ENCODE measurements at regions not wholly inside any gene's neighbourhood (a gene's known extent, or its start where the extent isn't known, plus 50 kb on each side); places are given as distances from the start of the nearest gene placed in this dataset.

DNA sequence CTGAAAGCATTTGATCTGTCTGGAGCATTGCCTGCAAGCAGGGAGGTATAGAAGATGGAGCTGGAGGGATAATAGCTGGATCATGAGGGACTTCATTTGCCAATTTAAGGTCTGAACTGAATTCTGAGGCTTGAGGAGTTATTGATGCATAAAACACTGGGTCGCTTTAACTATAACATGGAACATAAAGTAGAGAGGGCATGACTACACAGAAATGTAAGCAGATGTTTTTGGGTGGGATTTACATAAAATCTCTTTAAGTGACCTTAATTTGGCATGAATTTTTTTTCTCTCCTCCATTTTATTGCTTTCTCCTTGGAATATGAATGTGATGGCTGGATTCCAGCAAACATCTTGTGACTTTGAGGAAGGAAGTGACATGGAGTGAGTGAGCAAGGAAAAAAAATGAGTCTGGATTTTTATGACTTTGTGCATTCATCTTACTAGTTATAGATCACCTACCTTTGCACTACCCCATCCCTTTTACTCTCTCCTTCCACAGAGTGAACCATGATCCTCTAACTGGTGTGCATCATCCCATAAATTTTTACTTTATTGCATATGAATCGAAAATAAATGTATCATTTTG lies 356.0 kb downstream of the DUSP6 start:
- H3K27me3 ChIP-seq (ENCODE audit: insufficient read depth, low read depth) = no peaks in the 10 kb centered on the region
- H3F3A ChIP-seq (ENCODE audit: insufficient read depth, low read depth) = no peaks in the 10 kb centered on the region
- H3K27ac ChIP-seq = no peak overlapping the region
- H4K20me1 ChIP-seq (ENCODE audit: insufficient read depth) = no peaks in the 10 kb centered on the region
- H3K4me1 ChIP-seq (replicated peaks; ENCODE audit: insufficient read depth) = no peaks in the 10 kb centered on the region
- BruUV-seq (replicated peaks) = no TSS peak
- no peak overlapping the region for H3K4me2 ChIP-seq
- DNase-seq = no peak
- H3K4me3 ChIP-seq = no peak overlapping the region
- no peaks in the 10 kb centered on the region for H3K9me2 ChIP-seq (ENCODE audit: insufficient read depth)
- no peaks in the 10 kb centered on the region for H3K9me3 ChIP-seq (ENCODE audit: insufficient read depth, low read depth)
- ChIA-PET POLR2A (ENCODE audit: unreplicated experiment) (no interaction called here), CTCF (no interaction called here)
- TF ChIP-seq EZH2 (IDR thresholded peaks at IDR 0.05; ENCODE audit: low read depth) = no peak
- TF ChIP-seq, protein P1, sequence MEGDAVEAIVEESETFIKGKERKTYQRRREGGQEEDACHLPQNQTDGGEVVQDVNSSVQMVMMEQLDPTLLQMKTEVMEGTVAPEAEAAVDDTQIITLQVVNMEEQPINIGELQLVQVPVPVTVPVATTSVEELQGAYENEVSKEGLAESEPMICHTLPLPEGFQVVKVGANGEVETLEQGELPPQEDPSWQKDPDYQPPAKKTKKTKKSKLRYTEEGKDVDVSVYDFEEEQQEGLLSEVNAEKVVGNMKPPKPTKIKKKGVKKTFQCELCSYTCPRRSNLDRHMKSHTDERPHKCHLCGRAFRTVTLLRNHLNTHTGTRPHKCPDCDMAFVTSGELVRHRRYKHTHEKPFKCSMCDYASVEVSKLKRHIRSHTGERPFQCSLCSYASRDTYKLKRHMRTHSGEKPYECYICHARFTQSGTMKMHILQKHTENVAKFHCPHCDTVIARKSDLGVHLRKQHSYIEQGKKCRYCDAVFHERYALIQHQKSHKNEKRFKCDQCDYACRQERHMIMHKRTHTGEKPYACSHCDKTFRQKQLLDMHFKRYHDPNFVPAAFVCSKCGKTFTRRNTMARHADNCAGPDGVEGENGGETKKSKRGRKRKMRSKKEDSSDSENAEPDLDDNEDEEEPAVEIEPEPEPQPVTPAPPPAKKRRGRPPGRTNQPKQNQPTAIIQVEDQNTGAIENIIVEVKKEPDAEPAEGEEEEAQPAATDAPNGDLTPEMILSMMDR (conservative IDR thresholded peaks at IDR 0.05) = no peak
- no peaks in the 10 kb centered on the region for H3K36me3 ChIP-seq (ENCODE audit: low read depth)
- H3K79me2 ChIP-seq (ENCODE audit: low read depth) = no peaks in the 10 kb centered on the region
- intact Hi-C loops (cut with micrococcal nuclease; ENCODE audit: unreplicated experiment) = loop anchor here (5.0 to 10.0 kb wide), 6 partner anchors 71 to 844 kb away; no protein-coding TSS in a partner anchor
- H2AFZ ChIP-seq = no peak overlapping the region

DNA sequence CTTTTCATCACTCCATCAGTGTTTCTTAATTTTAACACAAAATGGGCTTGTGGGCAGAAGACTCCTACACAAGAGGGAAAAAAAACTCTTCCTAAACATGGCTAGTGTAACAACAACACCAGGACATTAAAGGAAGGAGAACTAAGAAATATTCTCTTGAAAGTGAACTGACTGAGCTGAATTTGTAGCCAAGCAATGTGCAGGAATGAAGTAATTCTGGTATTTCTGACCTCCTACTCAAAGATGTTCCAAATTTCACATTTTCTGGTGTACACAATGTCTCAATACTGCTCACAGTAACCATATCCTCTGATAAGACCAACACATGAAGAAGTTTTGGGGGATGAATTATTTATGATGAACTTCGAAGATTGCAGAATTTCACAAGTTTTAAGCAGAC lies 357.3 kb downstream of the DUSP6 start:
- POLR2A ChIA-PET (ENCODE audit: unreplicated experiment) = interaction anchor here (0.5 kb wide), 1 partner anchor 251 kb away, joined by 5 read pairs; no protein-coding TSS in a partner anchor
- BruUV-seq (replicated peaks) = no TSS peak
- H3K9me2 ChIP-seq (ENCODE audit: insufficient read depth) = no peaks in the 10 kb centered on the region

DNA sequence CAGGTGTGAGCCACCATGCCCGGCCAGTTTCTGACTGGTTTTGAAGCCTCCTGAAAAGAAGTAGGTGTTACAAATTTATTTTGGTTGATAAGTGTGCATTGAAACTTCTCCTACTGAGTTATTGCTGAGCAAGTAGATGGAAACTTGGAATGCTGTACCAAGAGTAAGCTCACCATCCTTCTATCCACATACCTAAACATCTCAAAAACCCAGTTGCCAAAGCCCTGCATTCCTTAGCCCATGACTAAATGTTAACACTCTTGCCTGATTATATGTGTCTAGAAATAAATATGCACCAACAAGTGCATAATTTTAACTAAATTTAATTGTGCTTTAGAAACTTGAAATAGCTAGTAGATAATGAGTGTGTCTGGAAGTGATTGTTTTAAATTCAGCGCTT lies 357.8 kb downstream of the DUSP6 start:
- Histone ChIP-seq H3K4me1 (replicated peaks; ENCODE audit: insufficient read depth) (no peaks in the 10 kb centered on the region), H3K9me3 (ENCODE audit: insufficient read depth, low read depth) (no peaks in the 10 kb centered on the region), H3K36me3 (ENCODE audit: low read depth) (no peaks in the 10 kb centered on the region), H3K4me2 (no peak overlapping the region), H2AFZ (no peak overlapping the region), H3K9me2 (ENCODE audit: insufficient read depth) (no peaks in the 10 kb centered on the region), H3K27me3 (ENCODE audit: insufficient read depth, low read depth) (no peaks in the 10 kb centered on the region), H4K20me1 (ENCODE audit: insufficient read depth) (no peaks in the 10 kb centered on the region), H3F3A (ENCODE audit: insufficient read depth, low read depth) (no peaks in the 10 kb centered on the region), H3K4me3 (no peak overlapping the region), H3K79me2 (ENCODE audit: low read depth) (no peaks in the 10 kb centered on the region), H3K27ac (no peak overlapping the region)
- TF ChIP-seq, protein P1 (conservative IDR thresholded peaks at IDR 0.05) = no peak
- no peak for TF ChIP-seq EZH2 (IDR thresholded peaks at IDR 0.05; ENCODE audit: low read depth)
- no peak for DNase-seq
- POLR2A ChIA-PET (ENCODE audit: unreplicated experiment) = interaction anchor here (0.5 to 0.6 kb wide), 2 partner anchors 251 to 416 kb away, joined by 3 to 5 read pairs; no protein-coding TSS in a partner anchor
- CTCF ChIA-PET = interaction anchor here (0.6 kb wide), 1 partner anchor 62 kb away, joined by 3 read pairs; no protein-coding TSS in a partner anchor
- intact Hi-C loops (cut with micrococcal nuclease; ENCODE audit: unreplicated experiment) = loop anchor here (10.0 kb wide), 5 partner anchors 70 to 660 kb away; no protein-coding TSS in a partner anchor
- no TSS peak for BruUV-seq (replicated peaks)

More for the DNA sequence above, 357.3 kb downstream of the DUSP6 start:
- no peak overlapping the region for H3K4me3 ChIP-seq
- H3K27me3 ChIP-seq (ENCODE audit: insufficient read depth, low read depth) = no peaks in the 10 kb centered on the region
- no peak for DNase-seq
- no peak overlapping the region for H2AFZ ChIP-seq
- no peaks in the 10 kb centered on the region for H3K79me2 ChIP-seq (ENCODE audit: low read depth)
- no peak overlapping the region for H3K27ac ChIP-seq
- no peaks in the 10 kb centered on the region for H3K4me1 ChIP-seq (replicated peaks; ENCODE audit: insufficient read depth)
- intact Hi-C loops (cut with micrococcal nuclease; ENCODE audit: unreplicated experiment) = loop anchor here (5.0 to 10.0 kb wide), 6 partner anchors 70 to 843 kb away; no protein-coding TSS in a partner anchor
- TF ChIP-seq, protein P1 (conservative IDR thresholded peaks at IDR 0.05) = no peak
- TF ChIP-seq EZH2 (IDR thresholded peaks at IDR 0.05; ENCODE audit: low read depth) = no peak
- H4K20me1 ChIP-seq (ENCODE audit: insufficient read depth) = no peaks in the 10 kb centered on the region
- no peaks in the 10 kb centered on the region for H3K9me3 ChIP-seq (ENCODE audit: insufficient read depth, low read depth)
- CTCF ChIA-PET = no interaction called here
- H3K4me2 ChIP-seq = no peak overlapping the region
- no peaks in the 10 kb centered on the region for H3F3A ChIP-seq (ENCODE audit: insufficient read depth, low read depth)
- H3K36me3 ChIP-seq (ENCODE audit: low read depth) = no peaks in the 10 kb centered on the region
